Heart left ventricle (tissue), 16 donors: ENCODE measurements at regions not wholly inside any gene's neighbourhood (a gene's known extent, or its start where the extent isn't known, plus 50 kb on each side); places are given as distances from the start of the nearest gene placed in this dataset.

Source experiments
- ATAC-seq, 4 donors: fragments of 200-7000 bp; cut with Tn5 transposase; one replicate each; pipeline ENCODE4 v1.9.1; 2020 to 2022; ENCODE audit warnings: moderate library complexity in 4 of 4, mild to moderate bottlenecking in 3 of 4, moderate number of reproducible peaks in 1 of 4
- DNase-seq, 5 donors: peaks; one replicate each; pipeline ENCODE4 v3.0.0-alpha.2; 2020
- H3K27ac ChIP-seq, 12 donors: fragments of 200-600 bp; sonication (generic) in 4 of 12; one replicate each; pipeline versions ENCODE4 v1.5.0 to v1.8.0; 2016 to 2022; ENCODE audit warnings: mild to moderate bottlenecking in 2 of 12
- H3K27me3 ChIP-seq, 9 donors: fragments of 200-600 bp; sonication (generic) in 2 of 9; one replicate each; pipeline versions ENCODE4 v1.5.1 to v1.8.0; 2016 to 2022; ENCODE audit warnings: mild to moderate bottlenecking in 3 of 9
- H3K36me3 ChIP-seq, 9 donors: fragments of 200-600 bp; sonication (generic) in 2 of 9; one replicate each; pipeline versions ENCODE4 v1.5.0 to v1.8.0; 2018 to 2022; ENCODE audit warnings: mild to moderate bottlenecking in 2 of 9
- H3K4me1 ChIP-seq, 12 donors: fragments of 200-600 bp; sonication (generic) in 4 of 12; one replicate each; pipeline versions ENCODE4 v1.5.0 to v1.8.0; 2016 to 2022; ENCODE audit warnings: mild to moderate bottlenecking in 3 of 12
- H3K4me3 ChIP-seq, 12 donors: fragments of 200-600 bp; sonication (generic) in 4 of 12; one replicate each; pipeline versions ENCODE4 v1.5.0 to v1.8.0; 2017 to 2022; ENCODE audit warnings: mild to moderate bottlenecking in 9 of 12, moderate library complexity in 4 of 12
- H3K9me3 ChIP-seq, 12 donors: fragments of 200-600 bp; sonication (generic) in 4 of 12; one replicate each; pipeline versions ENCODE4 v1.5.0 to v1.8.0; 2016 to 2022; ENCODE audit warnings: mild to moderate bottlenecking in 1 of 12
- POLR2A ChIP-seq, 2 donors: fragments of 450-650 bp; IDR thresholded peaks; one replicate each; pipeline ENCODE4 v1.6.1; 2017; ENCODE audit warnings: antibody characterized with exemption in 2 of 2, mild to moderate bottlenecking in 2 of 2, moderate library complexity in 2 of 2
- WGBS, 4 donors: extraction: QIAGEN DNeasy Blood & Tissue Kit in 2 of 4; methylation state at CpG; one replicate each; pipeline versions ENCODE4 v1.1.5 to v1.1.7; 2013 to 2018; 5-methylcytosine and 5-hydroxymethylcytosine counted together
- intact Hi-C, 10 donors: fragments of 100-400 bp; cut with DNase I; formaldehyde crosslinking; loops; one replicate each; pipeline versions ENCODE4 v1.11.1 to v1.14.2; 2022
- TF ChIP-seq, protein P1 (sequence below), 12 donors: fragments of 200-600 bp; sonication (generic) in 4 of 12; IDR thresholded peaks; one replicate each; pipeline versions ENCODE4 v1.5.0 to v1.8.0; 2018 to 2022; ENCODE audit warnings: antibody characterized with exemption in 12 of 12, mild to moderate bottlenecking in 5 of 12
- donor health status: ischemic (EF 13 %, LVEDD 7.1; RV severe dilation, severe dysfunction).
- donor health status: healthy with polysubstance abuse.
- donor health status: DM: no; HTN: yes; CAD: no.
- donor health status: DM: no; HTN: no; CAD: no.
- donor health status: ischemic (EF 25% LVEDD 6.9; RV normal size, moderate dysfunction).
- donor health status: ischemic (EF 25% LVEDD 5.7; RV mildly dilated, moderate dysfunction).
- donor health status: healthy.
- donor health status: DM: yes; HTN: yes; CAD: no.
- donor health status: ischemic (EF 35%, LVEDD 5.7; RV mildly dilated, moderate dysfunction).
- donor health status: nonischemic (EF 11% LVEDD 7.7; RV severe dilation, severe dysfunction).
- donor health status: DM: yes; HTN: yes; CAD: no.
- donor health status: PGD.
- donor health status: ischemic (EF 29% LVEDD 5.4; RV normal size, mild dysfunction).
- donor health status: nonischemic (EF 23%, LVEDD 6.1; RV moderate dilation, normal function).

DNA sequence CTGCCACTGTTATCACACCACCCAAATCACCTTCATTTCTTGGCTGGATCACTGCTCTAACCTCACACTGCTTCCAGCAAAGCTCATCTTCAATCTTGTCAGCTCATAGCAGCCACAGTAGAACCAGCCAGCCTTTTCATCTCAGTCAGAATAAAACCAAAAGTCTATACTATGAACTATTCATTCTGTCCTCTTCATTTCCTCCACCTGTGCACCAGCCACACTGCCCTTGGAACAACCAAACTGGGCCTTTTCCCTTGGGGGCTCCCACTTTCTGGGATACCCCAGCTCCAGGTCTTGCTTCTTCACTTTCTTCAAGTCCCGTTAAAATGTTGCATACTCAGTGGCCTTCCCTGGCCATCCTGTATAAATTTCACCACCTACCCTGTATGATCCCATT lies 234.4 kb upstream of the DAAM1 start:
- DNase-seq, result no peak
- ATAC-seq, result no peak
- TF ChIP-seq POLR2A (IDR thresholded peaks at IDR 0.05), result no peak
- TF ChIP-seq, protein P1, sequence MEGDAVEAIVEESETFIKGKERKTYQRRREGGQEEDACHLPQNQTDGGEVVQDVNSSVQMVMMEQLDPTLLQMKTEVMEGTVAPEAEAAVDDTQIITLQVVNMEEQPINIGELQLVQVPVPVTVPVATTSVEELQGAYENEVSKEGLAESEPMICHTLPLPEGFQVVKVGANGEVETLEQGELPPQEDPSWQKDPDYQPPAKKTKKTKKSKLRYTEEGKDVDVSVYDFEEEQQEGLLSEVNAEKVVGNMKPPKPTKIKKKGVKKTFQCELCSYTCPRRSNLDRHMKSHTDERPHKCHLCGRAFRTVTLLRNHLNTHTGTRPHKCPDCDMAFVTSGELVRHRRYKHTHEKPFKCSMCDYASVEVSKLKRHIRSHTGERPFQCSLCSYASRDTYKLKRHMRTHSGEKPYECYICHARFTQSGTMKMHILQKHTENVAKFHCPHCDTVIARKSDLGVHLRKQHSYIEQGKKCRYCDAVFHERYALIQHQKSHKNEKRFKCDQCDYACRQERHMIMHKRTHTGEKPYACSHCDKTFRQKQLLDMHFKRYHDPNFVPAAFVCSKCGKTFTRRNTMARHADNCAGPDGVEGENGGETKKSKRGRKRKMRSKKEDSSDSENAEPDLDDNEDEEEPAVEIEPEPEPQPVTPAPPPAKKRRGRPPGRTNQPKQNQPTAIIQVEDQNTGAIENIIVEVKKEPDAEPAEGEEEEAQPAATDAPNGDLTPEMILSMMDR (IDR thresholded peaks at IDR 0.05), result no peak
- peaks cover 0 to 7% (median 0%) of the 10 kb centered on the region in 12 donors for H3K9me3 ChIP-seq
- H3K27me3 ChIP-seq, result no peaks in the 10 kb centered on the region
- H3K4me3 ChIP-seq, result no peak overlapping the region
- H3K4me1 ChIP-seq, result peaks cover 0 to 14% (median 0%) of the 10 kb centered on the region in 12 donors
- peak overlapping the region in 1 of 12 donors; percentile 32 for H3K27ac ChIP-seq
- intact Hi-C loops, result no loop called here
- WGBS, 4 donors, result 89 to 95% (median 93%) methylated on average over 1 of the region's 1 CpG
- H3K36me3 ChIP-seq, result no peaks in the 10 kb centered on the region

DNA sequence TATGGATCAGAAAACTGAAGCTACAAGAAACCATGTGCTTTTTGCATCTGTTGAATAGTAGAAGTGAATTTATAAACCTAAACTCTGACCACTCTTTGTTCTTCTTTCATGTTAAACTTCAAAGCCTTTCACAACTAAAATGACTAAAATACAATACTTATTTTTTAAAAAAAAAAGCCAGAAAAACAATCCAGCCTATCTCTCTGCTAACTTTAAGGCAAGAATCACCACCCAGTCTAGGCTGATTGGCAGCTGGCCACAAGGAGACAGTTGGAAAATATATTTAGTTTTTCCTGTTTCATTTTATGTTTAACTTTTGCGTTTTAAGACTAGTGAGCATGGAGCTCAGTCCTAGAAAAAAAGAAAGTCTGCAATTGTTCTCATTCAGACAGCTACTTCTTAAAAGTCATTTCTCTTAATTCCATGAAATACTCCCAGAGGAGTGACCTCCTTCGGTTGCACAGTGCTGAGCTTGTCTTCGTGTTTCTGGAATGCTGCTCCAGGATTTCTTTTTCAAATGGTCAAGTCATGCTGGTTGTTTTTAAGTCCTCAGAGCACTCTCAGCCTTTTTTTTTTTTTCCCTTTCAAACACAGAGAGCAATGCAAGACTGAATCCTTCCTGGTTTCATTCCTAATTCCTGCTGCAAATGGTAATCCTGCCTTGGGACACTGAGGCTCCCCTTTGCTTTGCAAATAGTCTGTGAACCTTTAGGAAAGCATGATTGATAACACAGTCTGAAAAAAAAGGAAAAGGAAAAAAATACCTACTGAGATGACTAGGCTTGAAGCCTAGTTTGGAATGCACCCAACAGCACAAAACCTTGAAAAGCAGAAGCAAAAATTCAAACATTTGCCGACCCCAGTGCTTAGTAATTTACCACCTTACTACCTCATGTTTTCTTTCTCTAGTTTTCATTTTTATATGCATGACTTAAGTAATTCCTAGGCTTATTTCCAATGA lies 233.3 kb upstream of the DAAM1 start:
- ATAC-seq, result peak in 3 of 4 donors; percentile 46 to 70 (median 57)
- Histone ChIP-seq H3K4me3 (peak overlapping the region in 2 of 12 donors; percentile 5 to 24), H3K9me3 (peaks cover 0 to 7% (median 0%) of the 10 kb centered on the region in 12 donors)

DNA sequence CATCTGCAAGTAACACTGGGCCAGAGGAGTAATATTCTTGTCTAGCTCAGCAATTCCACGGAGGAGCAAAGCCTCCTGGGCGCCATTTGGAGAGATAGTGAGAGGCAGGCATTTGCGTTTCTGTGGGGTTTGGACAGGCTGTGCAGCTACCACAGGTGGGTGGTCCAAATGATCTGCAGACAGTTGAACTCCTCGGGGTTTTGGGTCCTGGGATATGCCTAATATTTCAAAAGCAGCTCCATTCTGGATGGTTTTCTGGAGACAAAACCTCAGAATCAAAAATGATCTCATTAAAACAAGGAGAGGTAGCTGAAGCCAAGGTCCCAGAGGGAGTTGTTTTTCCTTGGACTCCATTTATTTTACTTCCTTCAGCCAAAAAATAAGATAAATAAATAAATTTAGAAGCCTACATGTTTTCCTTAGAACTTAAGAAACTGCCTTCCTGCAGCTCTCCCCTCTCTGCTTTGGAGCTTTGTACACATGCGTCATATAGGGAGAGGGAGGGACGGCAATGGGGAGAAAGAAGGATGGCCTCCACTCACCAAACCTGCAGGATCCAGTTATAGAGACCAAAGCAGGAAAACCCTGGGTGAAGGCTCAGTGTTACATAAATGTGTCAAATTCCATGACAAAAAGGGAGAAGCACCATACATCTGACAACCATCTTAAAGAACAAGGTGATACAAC lies 227.3 kb upstream of the DAAM1 start:
- peaks cover 0 to 7% (median 0%) of the 10 kb centered on the region in 12 donors for H3K4me1 ChIP-seq
- peak in 1 of 4 donors; percentile 24 for ATAC-seq
- intact Hi-C loops, result loop anchor here in 1 of 10 donors (5.0 kb wide), 1 partner anchor 319 kb away; no protein-coding TSS in a partner anchor
- no peak for TF ChIP-seq POLR2A (IDR thresholded peaks at IDR 0.05)
- TF ChIP-seq, protein P1 (IDR thresholded peaks at IDR 0.05), result no peak
- no peaks in the 10 kb centered on the region for H3K36me3 ChIP-seq
- no peak overlapping the region for H3K4me3 ChIP-seq
- 67 to 77% (median 73%) methylated on average over 6 of the region's 6 CpGs for WGBS, 4 donors
- H3K27ac ChIP-seq, result peak overlapping the region in 1 of 12 donors; percentile 27
- peak in 3 of 5 donors; percentile 35 to 49 (median 41) for DNase-seq
- H3K27me3 ChIP-seq, result no peaks in the 10 kb centered on the region
- no peaks in the 10 kb centered on the region for H3K9me3 ChIP-seq

More for the DNA sequence above, 233.3 kb upstream of the DAAM1 start:
- no peak for DNase-seq
- H3K36me3 ChIP-seq, result no peaks in the 10 kb centered on the region
- intact Hi-C loops, result no loop called here
- peaks cover 0 to 14% (median 0%) of the 10 kb centered on the region in 12 donors for H3K4me1 ChIP-seq
- no peak for TF ChIP-seq POLR2A (IDR thresholded peaks at IDR 0.05)
- TF ChIP-seq, protein P1 (IDR thresholded peaks at IDR 0.05), result no peak
- no peaks in the 10 kb centered on the region for H3K27me3 ChIP-seq
- 22 to 32% (median 30%) methylated on average over 4 of the region's 4 CpGs for WGBS, 4 donors
- H3K27ac ChIP-seq, result peak overlapping the region in 6 of 12 donors; percentile 2 to 49 (median 14)
